ENCODE measurements at regions not wholly inside any gene's neighbourhood (a gene's known extent, or its start where the extent isn't known, plus 50 kb on each side); places are given as distances from the start of the nearest gene placed in this dataset.

- no peak for DNase-seq
Measured at GRCh38 chr1:58123051-58123450, 423.5 kb downstream of the OMA1 start.

GRCh38 chr1:58119971-58120370 is 426.6 kb downstream of the OMA1 start:
- DNase-seq = no peak

GRCh38 chr1:58116284-58116683 is 430.2 kb downstream of the OMA1 start:
- DNase-seq = no peak

GRCh38 chr1:58109646-58110200 is 436.8 kb downstream of the OMA1 start:
- DNase-seq = no peak

GRCh38 chr1:58108783-58109182 is 437.7 kb downstream of the OMA1 start:
- no peak for DNase-seq

- DNase-seq = no peak
Measured at GRCh38 chr1:58107943-58108342, 438.6 kb downstream of the OMA1 start.

GRCh38 chr1:58104960-58105359 is 441.6 kb downstream of the OMA1 start:
- no peak for DNase-seq

GRCh38 chr1:58096714-58097113 is 449.8 kb downstream of the OMA1 start:
- no peak for DNase-seq

- DNase-seq = no peak
Measured at GRCh38 chr1:58095183-58095582, 451.3 kb downstream of the OMA1 start.

- no peak for DNase-seq
Measured at GRCh38 chr1:58094221-58094620, 452.3 kb downstream of the OMA1 start.

- no peak for DNase-seq
Measured at GRCh38 chr1:58090640-58091039, 455.9 kb downstream of the OMA1 start.

GRCh38 chr1:58089898-58090534 is 456.5 kb downstream of the OMA1 start:
- DNase-seq = no peak

GRCh38 chr1:58084266-58084665 is 462.3 kb downstream of the OMA1 start:
- no peak for DNase-seq

GRCh38 chr1:58082596-58082995 is 463.9 kb downstream of the OMA1 start:
- DNase-seq = no peak

GRCh38 chr1:58076258-58076657 is 470.3 kb downstream of the OMA1 start:
- no peak for DNase-seq

- no peak for DNase-seq
Measured at GRCh38 chr1:58075188-58075578, 471.3 kb downstream of the OMA1 start.

- DNase-seq = no peak
Measured at GRCh38 chr1:58072450-58072849, 474.1 kb downstream of the OMA1 start.

- no peak for DNase-seq
Measured at GRCh38 chr1:58067082-58067481, 479.4 kb downstream of the OMA1 start.

GRCh38 chr1:58065520-58065919 is 481.0 kb downstream of the OMA1 start:
- DNase-seq = no peak

- DNase-seq = no peak
Measured at GRCh38 chr1:58064166-58064565, 482.4 kb downstream of the OMA1 start.

GRCh38 chr1:58063095-58063494 is 483.4 kb downstream of the OMA1 start:
- DNase-seq = no peak

- DNase-seq = no peak
Measured at GRCh38 chr1:58062635-58063034, 483.9 kb downstream of the OMA1 start.

- no peak for DNase-seq
Measured at GRCh38 chr1:58060559-58061170, 485.9 kb downstream of the OMA1 start.

GRCh38 chr1:58059789-58060188 is 486.7 kb downstream of the OMA1 start:
- DNase-seq = no peak

GRCh38 chr1:58058323-58058722 is 488.2 kb downstream of the OMA1 start:
- DNase-seq = no peak

All from right forelimb (tissue), 1 donor.